Dermis blood vessel endothelial cell (primary cell): ENCODE measurements at regions not wholly inside any gene's neighbourhood (a gene's known extent, or its start where the extent isn't known, plus 50 kb on each side); places are given as distances from the start of the nearest gene placed in this dataset.
"Not testable (repeated sequence)": the region's sequence is repeated elsewhere in the genome, so short reads cannot be mapped to it uniquely, and the experiment has no call there.

Experiments used
- DNase-seq: peaks from one replicate; pipeline ENCODE4 v3.0.0; 2010

- DNase-seq = no peak
Measured at GRCh38 chr3:137304313-137305056, 346.7 kb downstream of the IL20RB start.

- DNase-seq = no peak
Measured at GRCh38 chr3:137324114-137324513, 366.3 kb downstream of the IL20RB start.

GRCh38 chr3:137325170-137325569, 367.4 kb downstream of the IL20RB start:
- DNase-seq = no peak

GRCh38 chr3:137325934-137326333, 368.2 kb downstream of the IL20RB start:
- DNase-seq = no peak

- DNase-seq = no peak
Measured at GRCh38 chr3:137329594-137329993, 371.8 kb downstream of the IL20RB start.

GRCh38 chr3:137330246-137330645, 372.5 kb downstream of the IL20RB start:
- DNase-seq = no peak

- no peak for DNase-seq
Measured at GRCh38 chr3:137332297-137332696, 374.5 kb downstream of the IL20RB start.

- DNase-seq = no peak
Measured at GRCh38 chr3:137335478-137335877, 377.7 kb downstream of the IL20RB start.

- DNase-seq = not testable (repeated sequence)
Measured at GRCh38 chr3:137338400-137338799, 380.6 kb downstream of the IL20RB start.

- DNase-seq = no peak
Measured at GRCh38 chr3:137343283-137343682, 385.5 kb downstream of the IL20RB start.

GRCh38 chr3:137347132-137347531, 389.3 kb downstream of the IL20RB start:
- no peak for DNase-seq

- no peak for DNase-seq
Measured at GRCh38 chr3:137347817-137348368, 390.1 kb downstream of the IL20RB start.

GRCh38 chr3:137348936-137349335, 391.2 kb downstream of the IL20RB start:
- no peak for DNase-seq

GRCh38 chr3:137349557-137350348, 392.0 kb downstream of the IL20RB start:
- DNase-seq = no peak

- no peak for DNase-seq
Measured at GRCh38 chr3:137360531-137361201, 402.9 kb downstream of the IL20RB start.

GRCh38 chr3:137382005-137382594, 382.0 kb upstream of the SOX14 start:
- no peak for DNase-seq

- no peak for DNase-seq
Measured at GRCh38 chr3:137385922-137386321, 378.2 kb upstream of the SOX14 start.

GRCh38 chr3:137409584-137409983, 354.5 kb upstream of the SOX14 start:
- DNase-seq = no peak

GRCh38 chr3:137410028-137410427, 354.1 kb upstream of the SOX14 start:
- no peak for DNase-seq

- DNase-seq = no peak
Measured at GRCh38 chr3:137420198-137420995, 343.7 kb upstream of the SOX14 start.

GRCh38 chr3:137438561-137438960, 325.6 kb upstream of the SOX14 start:
- no peak for DNase-seq

GRCh38 chr3:137460944-137461343, 303.2 kb upstream of the SOX14 start:
- no peak for DNase-seq
